ENCODE measurements at regions not wholly inside any gene's neighbourhood (a gene's known extent, or its start where the extent isn't known, plus 50 kb on each side); places are given as distances from the start of the nearest gene placed in this dataset.

DNA sequence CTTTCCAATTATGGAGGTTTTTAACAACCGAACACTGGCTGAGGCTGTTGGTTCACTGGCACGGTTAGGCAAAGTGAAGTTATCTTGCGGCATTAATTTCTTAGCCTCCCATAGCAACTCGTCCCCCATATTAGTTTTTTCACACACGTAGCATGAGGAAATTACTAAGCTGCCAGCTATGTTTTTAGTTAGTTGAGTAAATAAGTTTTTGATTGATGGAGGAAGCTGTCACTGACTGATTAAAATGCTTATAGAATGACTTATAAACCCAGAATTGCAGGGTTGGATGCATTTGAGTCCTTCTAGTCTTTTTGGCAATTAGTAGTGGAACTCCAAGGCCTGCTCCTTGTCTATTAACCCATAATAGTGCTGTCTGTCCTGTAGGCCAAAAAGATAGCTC, 97.1 kb downstream of the ALG10 start:
- WGBS (ENCODE audit: low lambda C conversion rate): 34% methylated on average over 5 of the region's 5 CpGs
- intact Hi-C loops (cut with micrococcal nuclease; ENCODE audit: unreplicated experiment) (no loop called here), in situ Hi-C loops (cut with HindIII; ENCODE audit: extremely low pct_ligation_motif_present, low pct_unique_long_range_greater_than_20kb) (no loop called here)
- Histone ChIP-seq H3K9me3 (ENCODE audit: low read length) (no peaks in the 10 kb centered on the region), H3K4me3 (replicated peaks in 1 of 3; ENCODE audit: insufficient read depth in 1 of 3, low read depth in 2 of 3, low read length in 3 of 3) (no peak overlapping the region), H3K9ac (ENCODE audit: insufficient read depth, low read depth, low read length) (no peak overlapping the region), H3K4me1 (ENCODE audit: insufficient read depth, low read length) (no peaks in the 10 kb centered on the region), H3K27me3 (ENCODE audit: control insufficient read depth in 1 of 2, insufficient read depth in 2 of 2, low read length in 2 of 2) (no peaks in the 10 kb centered on the region), H3K27ac (ENCODE audit: extremely low read length, insufficient read depth, low read length) (no peak overlapping the region), H3K4me2 (ENCODE audit: low read depth, low read length) (no peak overlapping the region), H3K36me3 (replicated peaks in 1 of 2; ENCODE audit: control insufficient read depth in 1 of 2, insufficient read depth in 2 of 2, low read length in 2 of 2) (no peaks in the 10 kb centered on the region), H4K20me1 (ENCODE audit: insufficient read depth, low read length) (no peaks in the 10 kb centered on the region), H2AFZ (ENCODE audit: low read length) (no peak overlapping the region), H3K79me2 (ENCODE audit: insufficient read depth, low read length) (no peaks in the 10 kb centered on the region)
- ChIA-PET CTCF (ENCODE audit: low intra/inter-chr PET ratio, low total read pairs) (no interaction called here), POLR2A (no interaction called here)
- TF ChIP-seq DPF2 (CRISPR knock-in tag; IDR thresholded peaks at IDR 0.05; ENCODE audit: borderline replicate concordance, low read depth): no peak
- TF ChIP-seq THAP8 (CRISPR knock-in tag; IDR thresholded peaks at IDR 0.05; ENCODE audit: borderline replicate concordance): no peak
- TF ChIP-seq, protein P1, sequence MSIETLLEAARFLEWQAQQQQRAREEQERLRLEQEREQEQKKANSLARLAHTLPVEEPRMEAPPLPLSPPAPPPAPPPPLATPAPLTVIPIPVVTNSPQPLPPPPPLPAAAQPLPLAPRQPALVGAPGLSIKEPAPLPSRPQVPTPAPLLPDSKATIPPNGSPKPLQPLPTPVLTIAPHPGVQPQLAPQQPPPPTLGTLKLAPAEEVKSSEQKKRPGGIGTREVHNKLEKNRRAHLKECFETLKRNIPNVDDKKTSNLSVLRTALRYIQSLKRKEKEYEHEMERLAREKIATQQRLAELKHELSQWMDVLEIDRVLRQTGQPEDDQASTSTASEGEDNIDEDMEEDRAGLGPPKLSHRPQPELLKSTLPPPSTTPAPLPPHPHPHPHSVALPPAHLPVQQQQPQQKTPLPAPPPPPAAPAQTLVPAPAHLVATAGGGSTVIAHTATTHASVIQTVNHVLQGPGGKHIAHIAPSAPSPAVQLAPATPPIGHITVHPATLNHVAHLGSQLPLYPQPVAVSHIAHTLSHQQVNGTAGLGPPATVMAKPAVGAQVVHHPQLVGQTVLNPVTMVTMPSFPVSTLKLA (IDR thresholded peaks at IDR 0.05): no peak
- TF ChIP-seq ZNF510 (CRISPR knock-in tag; IDR thresholded peaks at IDR 0.05; ENCODE audit: low read depth): no peak
- no peak for TF ChIP-seq WIZ (CRISPR knock-in tag; IDR thresholded peaks at IDR 0.05)
- no peak for TF ChIP-seq ELF1 (CRISPR knock-in tag; IDR thresholded peaks at IDR 0.05)
- TF ChIP-seq, protein P2, sequence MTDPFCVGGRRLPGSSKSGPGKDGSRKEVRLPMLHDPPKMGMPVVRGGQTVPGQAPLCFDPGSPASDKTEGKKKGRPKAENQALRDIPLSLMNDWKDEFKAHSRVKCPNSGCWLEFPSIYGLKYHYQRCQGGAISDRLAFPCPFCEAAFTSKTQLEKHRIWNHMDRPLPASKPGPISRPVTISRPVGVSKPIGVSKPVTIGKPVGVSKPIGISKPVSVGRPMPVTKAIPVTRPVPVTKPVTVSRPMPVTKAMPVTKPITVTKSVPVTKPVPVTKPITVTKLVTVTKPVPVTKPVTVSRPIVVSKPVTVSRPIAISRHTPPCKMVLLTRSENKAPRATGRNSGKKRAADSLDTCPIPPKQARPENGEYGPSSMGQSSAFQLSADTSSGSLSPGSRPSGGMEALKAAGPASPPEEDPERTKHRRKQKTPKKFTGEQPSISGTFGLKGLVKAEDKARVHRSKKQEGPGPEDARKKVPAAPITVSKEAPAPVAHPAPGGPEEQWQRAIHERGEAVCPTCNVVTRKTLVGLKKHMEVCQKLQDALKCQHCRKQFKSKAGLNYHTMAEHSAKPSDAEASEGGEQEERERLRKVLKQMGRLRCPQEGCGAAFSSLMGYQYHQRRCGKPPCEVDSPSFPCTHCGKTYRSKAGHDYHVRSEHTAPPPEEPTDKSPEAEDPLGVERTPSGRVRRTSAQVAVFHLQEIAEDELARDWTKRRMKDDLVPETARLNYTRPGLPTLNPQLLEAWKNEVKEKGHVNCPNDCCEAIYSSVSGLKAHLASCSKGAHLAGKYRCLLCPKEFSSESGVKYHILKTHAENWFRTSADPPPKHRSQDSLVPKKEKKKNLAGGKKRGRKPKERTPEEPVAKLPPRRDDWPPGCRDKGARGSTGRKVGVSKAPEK (CRISPR knock-in tag; IDR thresholded peaks at IDR 0.05; ENCODE audit: borderline replicate concordance): no peak
- TF ChIP-seq SNAPC4 (CRISPR knock-in tag; IDR thresholded peaks at IDR 0.05): no peak
- FAIRE-seq (no peak), DNase-seq (ENCODE audit: low spot score) (no peak), ATAC-seq (no peak)
- no TSS peak for BruUV-seq (replicated peaks)

Data from HepG2 (cell line).